ENCODE measurements at regions not wholly inside any gene's neighbourhood (a gene's known extent, or its start where the extent isn't known, plus 50 kb on each side); places are given as distances from the start of the nearest gene placed in this dataset.

GRCh38 chr5:32514806-32515205 lies 70.3 kb upstream of the ZFR start:
- TF ChIP-seq YY1 (IDR thresholded peaks at IDR 0.05; ENCODE audit: insufficient read depth, insufficient read length) (no peak), ZNF274 (IDR thresholded peaks at IDR 0.05; ENCODE audit: low read depth, low read length) (no peak), SUZ12 (IDR thresholded peaks at IDR 0.05; ENCODE audit: extremely low read depth, insufficient read depth, insufficient read length) (no peak)

Data from NT2/D1 (cell line).